ENCODE measurements at regions not wholly inside any gene's neighbourhood (a gene's known extent, or its start where the extent isn't known, plus 50 kb on each side); places are given as distances from the start of the nearest gene placed in this dataset.
A peak's percentile ranks its signal among the peaks of the same experiment; 100 is the strongest.

DNA sequence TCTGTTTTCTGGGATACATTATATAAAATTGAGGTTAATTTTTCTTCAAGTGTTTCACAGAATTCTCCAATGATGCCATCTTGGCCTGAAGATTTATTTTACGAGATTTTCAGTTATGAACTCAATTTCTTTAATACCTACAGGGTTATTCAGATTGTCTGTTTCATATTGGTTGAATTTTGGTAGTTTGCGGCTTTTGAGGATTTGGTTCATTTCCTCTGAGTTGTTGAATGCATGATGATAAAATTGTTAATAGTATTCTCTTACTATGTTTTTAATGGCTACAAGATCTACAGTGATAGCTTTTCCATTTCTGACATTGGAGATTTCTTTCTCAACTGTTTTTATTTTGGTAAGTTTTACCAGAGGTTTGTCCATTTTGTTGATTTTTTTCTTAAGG is 63.9 kb upstream of the PTPRG start:
- Histone ChIP-seq H3K4me3 (no peak overlapping the region), H3K27me3 (no peaks in the 10 kb centered on the region), H3K4me1 (ENCODE audit: low read depth) (no peaks in the 10 kb centered on the region), H3K27ac (no peak overlapping the region), H3K36me3 (no peaks in the 10 kb centered on the region), H3K9me3 (ENCODE audit: low read depth) (no peaks in the 10 kb centered on the region)
- no peak for DNase-seq (ENCODE audit: low read depth in 1 of 2, low spot score in 1 of 2)
- TF ChIP-seq, protein P1, sequence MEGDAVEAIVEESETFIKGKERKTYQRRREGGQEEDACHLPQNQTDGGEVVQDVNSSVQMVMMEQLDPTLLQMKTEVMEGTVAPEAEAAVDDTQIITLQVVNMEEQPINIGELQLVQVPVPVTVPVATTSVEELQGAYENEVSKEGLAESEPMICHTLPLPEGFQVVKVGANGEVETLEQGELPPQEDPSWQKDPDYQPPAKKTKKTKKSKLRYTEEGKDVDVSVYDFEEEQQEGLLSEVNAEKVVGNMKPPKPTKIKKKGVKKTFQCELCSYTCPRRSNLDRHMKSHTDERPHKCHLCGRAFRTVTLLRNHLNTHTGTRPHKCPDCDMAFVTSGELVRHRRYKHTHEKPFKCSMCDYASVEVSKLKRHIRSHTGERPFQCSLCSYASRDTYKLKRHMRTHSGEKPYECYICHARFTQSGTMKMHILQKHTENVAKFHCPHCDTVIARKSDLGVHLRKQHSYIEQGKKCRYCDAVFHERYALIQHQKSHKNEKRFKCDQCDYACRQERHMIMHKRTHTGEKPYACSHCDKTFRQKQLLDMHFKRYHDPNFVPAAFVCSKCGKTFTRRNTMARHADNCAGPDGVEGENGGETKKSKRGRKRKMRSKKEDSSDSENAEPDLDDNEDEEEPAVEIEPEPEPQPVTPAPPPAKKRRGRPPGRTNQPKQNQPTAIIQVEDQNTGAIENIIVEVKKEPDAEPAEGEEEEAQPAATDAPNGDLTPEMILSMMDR (IDR thresholded peaks at IDR 0.05; ENCODE audit: low read depth, low read length): no peak

DNA sequence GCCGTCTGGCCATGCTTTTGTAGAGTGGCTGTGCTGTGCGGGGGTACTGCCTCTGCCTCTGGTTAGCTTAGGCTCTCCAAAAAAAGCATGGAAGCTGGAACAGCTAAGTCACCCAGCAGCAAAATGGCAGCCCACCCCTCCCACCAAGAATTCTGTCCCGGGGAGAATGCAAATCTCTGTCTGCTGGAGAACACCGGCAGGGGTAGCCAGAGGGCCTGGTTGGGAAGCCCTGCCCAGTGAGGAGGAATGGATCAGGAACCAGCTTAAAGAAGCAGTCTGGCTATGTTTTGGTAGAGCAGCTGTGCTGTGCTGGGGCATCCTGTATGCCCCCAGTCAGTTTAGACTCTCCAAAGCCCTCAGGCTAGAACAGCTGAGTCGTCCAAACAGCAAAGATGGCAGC is 56.2 kb upstream of the PTPRG start:
- H3K4me3 ChIP-seq: no peak overlapping the region
- TF ChIP-seq, protein P1 (IDR thresholded peaks at IDR 0.05; ENCODE audit: low read depth, low read length): peak; percentile 2
- no peaks in the 10 kb centered on the region for H3K27me3 ChIP-seq
- no peak for DNase-seq (ENCODE audit: low read depth in 1 of 2, low spot score in 1 of 2)
- H3K27ac ChIP-seq: no peak overlapping the region
- no peaks in the 10 kb centered on the region for H3K9me3 ChIP-seq (ENCODE audit: low read depth)
- no peaks in the 10 kb centered on the region for H3K36me3 ChIP-seq
- H3K4me1 ChIP-seq (ENCODE audit: low read depth): no peaks in the 10 kb centered on the region

DNA sequence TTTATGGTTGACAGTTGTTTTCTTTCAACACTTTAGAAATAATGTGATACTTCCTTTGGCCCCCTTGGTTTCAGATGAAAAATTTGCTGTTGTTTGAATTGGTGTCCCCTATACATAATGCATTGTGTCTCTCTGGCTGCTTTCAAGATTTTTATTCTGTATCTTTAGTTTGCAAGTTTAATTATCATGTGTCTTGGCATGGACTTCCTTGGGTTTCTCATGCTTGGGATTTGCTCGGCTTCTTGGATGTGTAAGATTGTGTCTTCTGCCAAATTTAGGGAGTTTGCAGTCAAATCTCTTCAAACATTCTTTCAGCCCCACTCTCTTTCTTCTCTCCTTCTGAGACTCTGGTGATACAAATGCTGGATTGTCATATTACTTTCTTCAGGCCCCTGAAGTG is 53.4 kb upstream of the PTPRG start:
- no peaks in the 10 kb centered on the region for H3K4me1 ChIP-seq (ENCODE audit: low read depth)
- no peaks in the 10 kb centered on the region for H3K9me3 ChIP-seq (ENCODE audit: low read depth)
- H3K27ac ChIP-seq: no peak overlapping the region
- H3K27me3 ChIP-seq: no peaks in the 10 kb centered on the region
- no peak overlapping the region for H3K4me3 ChIP-seq
- no peak for DNase-seq (ENCODE audit: low read depth in 1 of 2, low spot score in 1 of 2)
- no peaks in the 10 kb centered on the region for H3K36me3 ChIP-seq
- TF ChIP-seq, protein P1 (IDR thresholded peaks at IDR 0.05; ENCODE audit: low read depth, low read length): no peak

Data from cardiac muscle cell (in vitro differentiated cells and primary cell).